Smooth muscle cell (in vitro differentiated cells): ENCODE measurements at regions not wholly inside any gene's neighbourhood (a gene's known extent, or its start where the extent isn't known, plus 50 kb on each side); places are given as distances from the start of the nearest gene placed in this dataset.

Source experiments
- DNase-seq: peaks from one replicate; lab custom pipeline; 2025; ENCODE audit not compliant: unreplicated experiment; lab: John Stamatoyannopoulos, UW
- H2AFZ ChIP-seq: fragments of 200-600 bp; sonication (generic); 2 replicates; pipeline ENCODE4 v1.6.0; 2016; ENCODE audit warnings: antibody characterized with exemption, low read depth, mild to moderate bottlenecking
- H3F3A ChIP-seq: fragments of 200-600 bp; sonication (generic); 2 replicates; pipeline ENCODE4 v1.6.0; 2017; ENCODE audit warnings: antibody characterized with exemption, low read depth
- H3K27ac ChIP-seq: fragments of 200-600 bp; sonication (generic); 2 replicates; pipeline ENCODE4 v1.5.1; 2016; ENCODE audit warnings: low read depth, mild to moderate bottlenecking
- H3K27me3 ChIP-seq: fragments of 200-600 bp; sonication (generic); 2 replicates; pipeline ENCODE4 v1.6.1; 2016; ENCODE audit warnings: low read depth, mild to moderate bottlenecking
- H3K36me3 ChIP-seq: fragments of 200-600 bp; sonication (generic); 2 replicates; pipeline ENCODE4 v1.5.1; 2016; ENCODE audit warnings: low read depth
- H3K4me1 ChIP-seq: fragments of 200-600 bp; sonication (generic); 2 replicates; pipeline ENCODE4 v1.5.1; 2016; ENCODE audit warnings: low read depth
- H3K4me2 ChIP-seq: fragments of 200-600 bp; sonication (generic); 2 replicates; pipeline ENCODE4 v1.6.0; 2016; ENCODE audit warnings: mild to moderate bottlenecking
- H3K4me3 ChIP-seq: fragments of 200-600 bp; sonication (generic); 2 replicates; pipeline ENCODE4 v1.5.1; 2016; ENCODE audit warnings: mild to moderate bottlenecking
- H3K79me2 ChIP-seq: fragments of 200-600 bp; sonication (generic); 2 replicates; pipeline ENCODE4 v1.6.0; 2016; ENCODE audit warnings: low read depth, mild to moderate bottlenecking
- H3K9ac ChIP-seq: fragments of 200-600 bp; sonication (generic); 2 replicates; pipeline ENCODE4 v1.6.0; 2016; ENCODE audit warnings: low read depth
- H3K9me3 ChIP-seq: fragments of 200-600 bp; sonication (generic); replicated peaks from 2 replicates; pipeline ENCODE4 v1.5.1; 2016; ENCODE audit warnings: low read depth
- H4K20me1 ChIP-seq: fragments of 200-600 bp; sonication (generic); 2 replicates; pipeline ENCODE4 v1.6.0; 2016; ENCODE audit warnings: low read depth
- CTCF ChIP-seq: fragments of 200-600 bp; sonication (generic); IDR thresholded peaks from 2 replicates; pipeline ENCODE4 v1.5.1; 2017; ENCODE audit warnings: borderline replicate concordance, mild to moderate bottlenecking, antibody characterized with exemption; ENCODE audit not compliant: insufficient read depth, poor library complexity, severe bottlenecking
- WGBS: methylation state at CpG from one replicate; pipeline ENCODE4 v1.1.7; 2016; ENCODE audit warnings: low lambda C conversion rate; 5-methylcytosine and 5-hydroxymethylcytosine counted together

- no peak for DNase-seq
- H2AFZ ChIP-seq: no peak overlapping the region
- H3K79me2 ChIP-seq: no peaks in the 10 kb centered on the region
- no peaks in the 10 kb centered on the region for H3K27me3 ChIP-seq
- H3K4me3 ChIP-seq: no peak overlapping the region
- no peaks in the 10 kb centered on the region for H3F3A ChIP-seq
- 84% methylated on average over 1 of the region's 1 CpG for WGBS
- no peaks in the 10 kb centered on the region for H4K20me1 ChIP-seq
- H3K9me3 ChIP-seq: no peaks in the 10 kb centered on the region
- H3K27ac ChIP-seq: no peak overlapping the region
- TF ChIP-seq CTCF: no peak
- no peak overlapping the region for H3K9ac ChIP-seq
- H3K4me2 ChIP-seq: no peak overlapping the region
- no peaks in the 10 kb centered on the region for H3K36me3 ChIP-seq
- no peaks in the 10 kb centered on the region for H3K4me1 ChIP-seq
These were observed 691.4 kb downstream of the PCDH7 start for GRCh38 chr4:31411565-31411964.

GRCh38 chr4:31415629-31416028 lies 695.5 kb downstream of the PCDH7 start:
- no peaks in the 10 kb centered on the region for H4K20me1 ChIP-seq
- WGBS: 95% methylated on average over 3 of the region's 3 CpGs

GRCh38 chr4:31416498-31416897 lies 696.3 kb downstream of the PCDH7 start:
- Histone ChIP-seq H3K79me2 (no peaks in the 10 kb centered on the region), H4K20me1 (no peaks in the 10 kb centered on the region), H2AFZ (no peak overlapping the region), H3K9me3 (no peaks in the 10 kb centered on the region), H3K4me1 (no peaks in the 10 kb centered on the region), H3K36me3 (no peaks in the 10 kb centered on the region), H3K27me3 (no peaks in the 10 kb centered on the region), H3K9ac (no peak overlapping the region), H3K4me2 (no peak overlapping the region), H3F3A (no peaks in the 10 kb centered on the region), H3K27ac (no peak overlapping the region), H3K4me3 (no peak overlapping the region)
- TF ChIP-seq CTCF: no peak
- no peak for DNase-seq
- WGBS: 87% methylated on average over 7 of the region's 7 CpGs

More at GRCh38 chr4:31415629-31416028, 695.5 kb downstream of the PCDH7 start:
- H3K79me2 ChIP-seq: no peaks in the 10 kb centered on the region
- no peak overlapping the region for H3K4me2 ChIP-seq
- no peak overlapping the region for H3K9ac ChIP-seq
- H3K27me3 ChIP-seq: no peaks in the 10 kb centered on the region
- no peaks in the 10 kb centered on the region for H3K4me1 ChIP-seq
- H3K4me3 ChIP-seq: no peak overlapping the region
- H3F3A ChIP-seq: no peaks in the 10 kb centered on the region
- no peak for TF ChIP-seq CTCF
- H2AFZ ChIP-seq: no peak overlapping the region
- no peaks in the 10 kb centered on the region for H3K36me3 ChIP-seq
- H3K27ac ChIP-seq: no peak overlapping the region
- DNase-seq: no peak
- H3K9me3 ChIP-seq: no peaks in the 10 kb centered on the region

GRCh38 chr4:31417040-31417439 lies 696.9 kb downstream of the PCDH7 start:
- no peaks in the 10 kb centered on the region for H3K27me3 ChIP-seq
- H4K20me1 ChIP-seq: no peaks in the 10 kb centered on the region
- no peak overlapping the region for H2AFZ ChIP-seq
- no peaks in the 10 kb centered on the region for H3K79me2 ChIP-seq
- H3K9ac ChIP-seq: no peak overlapping the region
- no peak overlapping the region for H3K4me3 ChIP-seq
- no peaks in the 10 kb centered on the region for H3K9me3 ChIP-seq
- no peak for TF ChIP-seq CTCF
- no peak overlapping the region for H3K4me2 ChIP-seq
- no peak for DNase-seq
- no peak overlapping the region for H3K27ac ChIP-seq
- H3K36me3 ChIP-seq: no peaks in the 10 kb centered on the region
- H3K4me1 ChIP-seq: no peaks in the 10 kb centered on the region
- H3F3A ChIP-seq: no peaks in the 10 kb centered on the region
- whole genome bisulfite sequencing: 89% methylated on average over 3 of the region's 3 CpGs
